Transverse colon (tissue), 4 donors: ENCODE measurements at regions not wholly inside any gene's neighbourhood (a gene's known extent, or its start where the extent isn't known, plus 50 kb on each side); places are given as distances from the start of the nearest gene placed in this dataset.

Experiments
- DNase-seq: peaks from one replicate; pipeline ENCODE4 v3.0.0-alpha.2; 2019
- H3K27ac ChIP-seq, 4 donors: fragments of 200-600 bp; sonication (generic); 2 replicates each; pipeline ENCODE4 v1.5.1; 2016 to 2018; ENCODE audit warnings: inconsistent platforms in 4 of 4
- H3K27me3 ChIP-seq: fragments of 200-600 bp; sonication (generic); 2 replicates; pipeline ENCODE4 v1.5.1; 2017; ENCODE audit warnings: inconsistent platforms
- H3K36me3 ChIP-seq, 4 donors: fragments of 200-600 bp; sonication (generic); 2 replicates each; pipeline ENCODE4 v1.5.1; 2017 to 2019; ENCODE audit warnings: inconsistent platforms in 4 of 4
- H3K4me1 ChIP-seq, 4 donors: fragments of 200-600 bp; sonication (generic); 2 replicates each; pipeline ENCODE4 v1.5.1; 2017 to 2020; ENCODE audit warnings: inconsistent platforms in 4 of 4
- H3K4me3 ChIP-seq, 4 donors: fragments of 200-600 bp; sonication (generic); 1 replicate in 1 of 4; 2 replicates in 3 of 4; pipeline versions ENCODE4 v1.5.1 to v1.6.1; 2017 to 2019; ENCODE audit warnings: inconsistent platforms in 4 of 4
- H3K9me3 ChIP-seq, 2 donors: fragments of 200-600 bp; sonication (generic); 2 replicates each; pipeline ENCODE4 v1.5.1; 2017 to 2019; ENCODE audit warnings: inconsistent platforms in 2 of 2
- CTCF ChIP-seq, 5 experiments: fragments of 200-600 bp in 3 of 5; fragments of 450-650 bp in 2 of 5; sonication (generic) in 3 of 5; IDR thresholded peaks; 1 replicate in 2 of 5; 2 replicates in 3 of 5; pipeline ENCODE4 v1.5.1; 2016 to 2017; ENCODE audit warnings: antibody characterized with exemption in 5 of 5, inconsistent platforms in 3 of 5, mild to moderate bottlenecking in 2 of 5, moderate library complexity in 1 of 5
- EP300 ChIP-seq: sonication (generic); formaldehyde crosslinking; IDR thresholded peaks from one replicate; pipeline ENCODE4 v1.6.1; 2017; ENCODE audit warnings: antibody characterized with exemption, low read depth
- POLR2A ChIP-seq: fragments of 450-650 bp; IDR thresholded peaks from one replicate; pipeline ENCODE4 v1.6.1; 2016; ENCODE audit warnings: antibody characterized with exemption, mild to moderate bottlenecking, moderate library complexity
- POLR2AphosphoS5 ChIP-seq, 3 donors: sonication (generic); formaldehyde crosslinking; IDR thresholded peaks; one replicate each; pipeline ENCODE4 v1.6.1; 2016; ENCODE audit warnings: antibody characterized with exemption in 3 of 3
- WGBS, 2 donors: methylation state at CpG; one replicate each; pipeline ENCODE4 v1.1.5; 2018; ENCODE audit warnings: low coverage in 1 of 2; 5-methylcytosine and 5-hydroxymethylcytosine counted together
- in situ Hi-C, 4 donors: fragments of 200-750 bp; cut with MboI; loops; one replicate each; pipeline versions ENCODE4 v1.15.0 to v1.15.1; 2017; ENCODE audit warnings: low sequenced_read_pairs in 3 of 4, low pct_ligation_motif_present in 1 of 4, low pct_unique_long_range_greater_than_20kb in 1 of 4
- intact Hi-C: fragments of 100-400 bp; cut with DNase I; formaldehyde crosslinking; loops from one replicate; pipeline ENCODE4 v1.15.1; 2023; ENCODE audit warnings: low total_unique reads

- intact Hi-C loops (no loop called here), in situ Hi-C loops (no loop called here)
- DNase-seq, result no peak
- no peak overlapping the region for H3K4me3 ChIP-seq
- no peaks in the 10 kb centered on the region for H3K27me3 ChIP-seq
- H3K27ac ChIP-seq, result no peak overlapping the region
- H3K36me3 ChIP-seq, result no peaks in the 10 kb centered on the region
- H3K4me1 ChIP-seq, result no peaks in the 10 kb centered on the region
- H3K9me3 ChIP-seq, result no peaks in the 10 kb centered on the region
- TF ChIP-seq CTCF (IDR thresholded peaks at IDR 0.05) (no peak), EP300 (no peak), POLR2A (no peak), POLR2AphosphoS5 (IDR thresholded peaks at IDR 0.05) (no peak)
These were observed 562.6 kb downstream of the ZNF385D start for GRCh38 chr3:21188459-21188858.

DNA sequence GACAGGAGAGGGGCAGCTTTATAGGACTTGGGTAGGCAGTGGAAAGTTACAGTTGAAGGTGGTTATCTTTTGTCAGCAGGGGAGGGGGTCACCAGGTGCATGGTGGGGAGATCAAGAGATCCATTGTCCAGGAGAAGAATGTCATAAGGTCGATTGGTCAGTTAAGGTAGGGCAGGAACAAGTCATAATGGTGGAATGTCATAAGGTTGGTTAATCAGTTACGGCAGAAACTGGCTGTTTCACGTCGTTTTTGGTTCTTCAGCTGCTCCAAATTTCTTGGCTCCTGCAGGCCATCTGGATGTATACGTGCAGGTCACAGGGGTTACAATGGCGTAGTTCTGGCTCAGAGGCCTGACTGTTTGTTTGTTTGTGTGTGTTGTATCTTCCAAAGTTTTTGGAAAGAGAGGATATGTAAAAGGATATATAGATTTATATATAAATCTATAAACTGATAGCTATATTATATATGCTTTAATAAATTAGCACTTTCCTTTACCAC is 565.1 kb downstream of the ZNF385D start:
- no peaks in the 10 kb centered on the region for H3K4me1 ChIP-seq
- no peak overlapping the region for H3K4me3 ChIP-seq
- WGBS, 2 donors, result 59 to 60% methylated on average over 3 to 6 of the region's 6 CpGs
- H3K9me3 ChIP-seq, result no peaks in the 10 kb centered on the region
- no peaks in the 10 kb centered on the region for H3K27me3 ChIP-seq
- intact Hi-C loops, result no loop called here
- H3K36me3 ChIP-seq, result no peaks in the 10 kb centered on the region
- TF ChIP-seq POLR2AphosphoS5 (IDR thresholded peaks at IDR 0.05), result no peak
- TF ChIP-seq EP300, result no peak
- TF ChIP-seq POLR2A, result no peak
- no peak for TF ChIP-seq CTCF (IDR thresholded peaks at IDR 0.05)
- in situ Hi-C loops, result no loop called here
- DNase-seq, result no peak
- no peak overlapping the region for H3K27ac ChIP-seq

- Histone ChIP-seq H3K9me3 (peaks cover 10 to 16% of the 10 kb centered on the region in 2 donors), H3K4me3 (no peak overlapping the region), H3K36me3 (no peaks in the 10 kb centered on the region), H3K4me1 (no peaks in the 10 kb centered on the region), H3K27ac (no peak overlapping the region), H3K27me3 (no peaks in the 10 kb centered on the region)
- intact Hi-C loops (no loop called here), in situ Hi-C loops (no loop called here)
- no peak for TF ChIP-seq POLR2A
- TF ChIP-seq CTCF (IDR thresholded peaks at IDR 0.05), result no peak
- TF ChIP-seq EP300, result no peak
- no peak for TF ChIP-seq POLR2AphosphoS5 (IDR thresholded peaks at IDR 0.05)
- 74 to 83% methylated on average over 3 of the region's 3 CpGs for WGBS, 2 donors
- no peak for DNase-seq
These were observed 576.5 kb downstream of the ZNF385D start for GRCh38 chr3:21174461-21174860.

GRCh38 chr3:21170964-21171363 is 580.0 kb downstream of the ZNF385D start:
- H3K9me3 ChIP-seq, result no peaks in the 10 kb centered on the region
- intact Hi-C loops (no loop called here), in situ Hi-C loops (no loop called here)
- H3K4me1 ChIP-seq, result no peaks in the 10 kb centered on the region
- 50 to 60% methylated on average over 1 of the region's 1 CpG for WGBS, 2 donors
- H3K27me3 ChIP-seq, result no peaks in the 10 kb centered on the region
- no peak for TF ChIP-seq POLR2AphosphoS5 (IDR thresholded peaks at IDR 0.05)
- no peak for TF ChIP-seq EP300
- no peak for TF ChIP-seq POLR2A
- TF ChIP-seq CTCF (IDR thresholded peaks at IDR 0.05), result no peak
- no peak for DNase-seq
- no peak overlapping the region for H3K4me3 ChIP-seq
- H3K27ac ChIP-seq, result no peak overlapping the region
- H3K36me3 ChIP-seq, result no peaks in the 10 kb centered on the region
